22Rv1 (cell line): ENCODE measurements at regions not wholly inside any gene's neighbourhood (a gene's known extent, or its start where the extent isn't known, plus 50 kb on each side); places are given as distances from the start of the nearest gene placed in this dataset.

Experiments
- H3K27ac ChIP-seq: fragments of 450-650 bp; 2 replicates; pipeline ENCODE4 v1.5.1; 2017
- ZFX ChIP-seq: fragments of 450-650 bp; IDR thresholded peaks from 2 replicates; pipeline ENCODE4 v1.6.1; 2017; ENCODE audit warnings: antibody characterized with exemption, borderline replicate concordance
- TF ChIP-seq, protein P1 (sequence below): fragments of 450-650 bp; IDR thresholded peaks from 2 replicates; pipeline ENCODE4 v1.5.1; 2017; ENCODE audit warnings: mild to moderate bottlenecking

DNA sequence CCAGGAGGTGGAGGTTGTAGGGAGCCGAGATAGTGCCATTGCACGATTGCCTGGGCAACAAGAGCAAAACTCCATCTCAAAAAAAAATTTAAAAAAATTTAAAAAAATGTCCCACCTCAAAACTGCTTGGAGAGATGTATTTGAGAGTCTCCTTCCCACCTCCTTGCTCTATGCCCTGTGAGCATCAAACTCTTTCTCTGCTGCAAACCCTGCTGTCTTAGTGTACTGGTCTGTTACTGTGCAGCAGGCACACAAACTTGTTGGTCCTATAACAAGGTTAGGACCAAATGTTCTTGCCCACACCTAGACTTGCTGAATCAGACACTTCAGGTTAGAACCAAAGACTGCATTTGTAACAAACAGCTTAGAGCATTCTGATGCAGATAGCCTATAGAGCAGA is 153.5 kb upstream of the FUT8 start:
- no peak overlapping the region for H3K27ac ChIP-seq
- TF ChIP-seq, protein P1, sequence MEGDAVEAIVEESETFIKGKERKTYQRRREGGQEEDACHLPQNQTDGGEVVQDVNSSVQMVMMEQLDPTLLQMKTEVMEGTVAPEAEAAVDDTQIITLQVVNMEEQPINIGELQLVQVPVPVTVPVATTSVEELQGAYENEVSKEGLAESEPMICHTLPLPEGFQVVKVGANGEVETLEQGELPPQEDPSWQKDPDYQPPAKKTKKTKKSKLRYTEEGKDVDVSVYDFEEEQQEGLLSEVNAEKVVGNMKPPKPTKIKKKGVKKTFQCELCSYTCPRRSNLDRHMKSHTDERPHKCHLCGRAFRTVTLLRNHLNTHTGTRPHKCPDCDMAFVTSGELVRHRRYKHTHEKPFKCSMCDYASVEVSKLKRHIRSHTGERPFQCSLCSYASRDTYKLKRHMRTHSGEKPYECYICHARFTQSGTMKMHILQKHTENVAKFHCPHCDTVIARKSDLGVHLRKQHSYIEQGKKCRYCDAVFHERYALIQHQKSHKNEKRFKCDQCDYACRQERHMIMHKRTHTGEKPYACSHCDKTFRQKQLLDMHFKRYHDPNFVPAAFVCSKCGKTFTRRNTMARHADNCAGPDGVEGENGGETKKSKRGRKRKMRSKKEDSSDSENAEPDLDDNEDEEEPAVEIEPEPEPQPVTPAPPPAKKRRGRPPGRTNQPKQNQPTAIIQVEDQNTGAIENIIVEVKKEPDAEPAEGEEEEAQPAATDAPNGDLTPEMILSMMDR: no peak
- no peak for TF ChIP-seq ZFX

DNA sequence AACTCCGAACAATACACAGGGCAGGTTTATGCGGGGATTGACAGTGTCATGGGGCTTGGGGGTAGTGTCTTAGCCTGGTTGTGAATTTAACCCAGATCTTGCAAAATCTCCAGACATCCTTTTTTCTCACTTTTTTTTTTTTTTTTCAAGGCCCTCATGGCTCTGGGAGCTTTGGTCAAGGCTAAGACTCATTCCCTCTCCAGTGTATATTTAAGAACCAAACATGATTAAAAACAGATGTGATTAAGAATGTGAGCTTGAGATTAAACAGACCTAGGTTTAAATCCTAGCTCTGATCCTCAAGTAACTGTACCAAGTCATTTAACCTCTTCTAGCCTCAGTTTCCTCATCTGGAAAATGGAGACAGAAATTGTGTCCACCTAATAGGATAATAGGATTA is 151.7 kb upstream of the FUT8 start:
- H3K27ac ChIP-seq: no peak overlapping the region
- TF ChIP-seq, protein P1: no peak
- no peak for TF ChIP-seq ZFX

DNA sequence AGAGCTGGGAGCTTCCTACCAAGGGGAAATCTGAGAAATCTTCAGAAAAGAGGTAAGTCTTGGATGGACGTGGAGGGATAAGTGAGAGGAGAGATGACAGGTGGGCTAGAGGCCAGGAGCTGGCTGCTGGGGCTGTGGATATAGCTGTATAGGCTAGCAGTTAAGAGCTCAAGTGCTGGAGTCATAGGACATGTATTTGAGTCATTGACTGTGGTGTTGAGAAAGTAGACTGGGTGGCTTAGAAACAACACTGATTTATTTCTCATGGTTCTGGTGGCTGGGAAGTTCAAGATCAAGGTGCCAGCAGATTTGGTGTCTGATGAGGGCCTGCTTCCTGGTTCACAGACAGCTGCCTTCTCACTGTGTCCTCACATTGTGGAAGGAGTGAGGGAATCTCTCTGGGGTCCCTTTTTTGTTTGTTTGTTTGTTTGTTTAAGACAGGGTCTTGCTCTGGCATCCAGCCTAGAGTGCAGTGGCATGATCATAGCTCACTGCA is 151.1 kb upstream of the FUT8 start:
- TF ChIP-seq ZFX: no peak
- TF ChIP-seq, protein P1: no peak
- no peak overlapping the region for H3K27ac ChIP-seq

DNA sequence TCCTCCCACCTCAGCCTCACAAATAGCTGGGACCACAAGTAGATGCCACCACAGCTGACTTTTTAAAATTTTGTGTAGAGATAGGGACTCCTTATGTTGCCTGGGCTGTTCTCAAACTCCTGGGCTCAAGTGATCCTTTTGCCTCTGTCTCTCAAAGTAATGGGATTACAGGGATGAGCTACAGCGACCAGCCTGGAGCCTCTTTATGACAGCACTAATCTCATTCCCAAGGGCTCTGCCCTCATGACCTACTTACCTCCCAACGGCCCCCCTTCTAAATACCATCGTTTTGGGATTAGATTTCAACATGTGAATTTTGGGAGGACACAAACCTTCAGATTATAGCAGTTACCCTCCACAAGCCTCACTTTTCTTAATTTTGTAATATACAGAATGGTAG is 150.6 kb upstream of the FUT8 start:
- no peak for TF ChIP-seq ZFX
- TF ChIP-seq, protein P1: no peak
- H3K27ac ChIP-seq: no peak overlapping the region

DNA sequence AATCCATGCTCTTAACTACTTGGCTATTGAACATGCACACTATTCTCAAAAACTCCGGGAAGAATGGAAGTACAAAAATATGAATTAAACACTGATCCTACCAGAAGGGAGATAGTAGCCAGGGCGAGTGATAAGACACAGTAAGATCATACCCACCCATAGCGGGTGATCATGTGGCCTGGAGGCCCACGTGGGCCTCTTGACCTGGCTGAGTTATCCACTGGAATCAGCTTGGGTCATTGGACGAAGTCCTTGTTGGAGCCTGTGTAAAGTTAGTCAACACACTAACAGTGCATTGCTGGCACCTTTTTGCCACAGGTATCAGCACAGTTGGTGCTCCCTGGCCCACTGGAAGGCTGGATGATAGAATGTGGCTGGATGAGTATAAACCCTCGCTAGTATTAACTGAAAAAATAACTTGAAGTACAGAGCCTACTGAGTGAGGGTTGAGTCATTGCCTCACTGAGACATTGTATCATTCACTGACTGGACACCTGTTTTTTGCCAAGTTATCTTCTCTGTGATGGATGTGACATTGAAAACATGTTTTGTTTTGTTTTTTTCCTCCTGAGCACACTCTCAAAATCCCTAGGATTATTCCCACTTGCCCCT is 149.2 kb upstream of the FUT8 start:
- H3K27ac ChIP-seq: no peak overlapping the region
- no peak for TF ChIP-seq ZFX
- TF ChIP-seq, protein P1: no peak

DNA sequence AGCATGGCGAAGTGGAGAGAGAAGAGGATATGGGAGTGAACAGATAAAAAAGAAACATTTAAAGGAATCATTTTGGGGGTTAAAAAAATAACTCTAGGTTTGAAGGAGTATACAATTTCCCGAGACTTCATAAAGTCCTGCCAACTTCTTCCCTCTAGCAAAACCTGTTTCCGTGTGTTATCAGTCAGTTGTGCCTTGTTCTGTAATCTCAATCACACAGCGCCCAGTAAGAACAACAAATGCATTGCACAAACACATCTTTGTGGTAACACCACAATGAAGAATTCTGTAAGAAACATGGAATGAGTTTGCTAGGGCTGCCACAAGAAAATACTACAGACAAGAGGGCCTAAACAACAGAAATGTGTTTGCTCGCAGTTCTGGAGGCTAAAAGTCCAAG is 144.7 kb upstream of the FUT8 start:
- no peak overlapping the region for H3K27ac ChIP-seq
- TF ChIP-seq, protein P1: no peak
- TF ChIP-seq ZFX: no peak

DNA sequence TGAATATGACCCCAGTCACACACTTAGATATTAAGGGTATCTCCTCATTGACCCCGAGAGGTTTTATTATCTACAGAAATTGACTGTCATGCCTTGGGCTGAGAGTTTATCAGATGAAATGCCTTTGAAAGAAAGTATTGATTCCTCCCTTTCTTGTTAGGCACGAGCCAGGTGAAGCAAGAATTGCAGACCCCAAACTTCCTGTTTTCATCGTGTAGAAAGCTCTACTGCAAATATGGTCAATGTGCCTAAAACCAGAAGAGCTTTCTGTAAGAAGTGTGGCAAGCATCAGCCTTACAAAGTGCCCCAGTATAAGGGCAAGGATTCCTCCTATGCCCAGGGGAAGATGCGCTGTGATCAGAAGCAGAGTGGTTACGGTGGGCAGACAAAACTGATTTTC is 143.9 kb upstream of the FUT8 start:
- TF ChIP-seq ZFX: no peak
- TF ChIP-seq, protein P1: no peak
- no peak overlapping the region for H3K27ac ChIP-seq
